Hematopoietic multipotent progenitor cell treated with erythropoietin and hydrocortisone succinate and interleukin-3 and kit ligand, for 4 days (in vitro differentiated cells): ENCODE measurements at regions not wholly inside any gene's neighbourhood (a gene's known extent, or its start where the extent isn't known, plus 50 kb on each side); places are given as distances from the start of the nearest gene placed in this dataset.

ENCODE experiments used
- DNase-seq: peaks from one replicate; pipeline ENCODE4 v3.0.0-alpha.2; 2015

DNA sequence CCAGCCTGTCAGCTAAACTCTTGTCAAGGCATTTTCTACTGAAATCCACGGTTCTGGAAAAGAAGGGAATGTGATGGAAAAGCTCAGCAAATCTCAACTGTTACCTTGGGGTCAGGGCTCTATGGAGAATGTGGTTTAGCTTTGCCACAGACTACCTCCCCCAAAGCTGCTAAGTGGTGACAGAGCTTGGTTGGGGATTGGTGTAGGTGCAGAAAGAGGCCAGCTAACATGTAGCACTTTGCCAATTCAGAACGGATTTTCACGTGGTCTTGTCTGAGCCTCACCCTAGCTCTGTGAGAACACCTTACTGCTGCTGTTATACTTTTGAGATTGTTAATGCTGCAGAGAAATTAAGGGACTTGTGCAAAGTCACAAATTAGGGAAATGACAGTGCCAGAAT, 331.1 kb downstream of the RND3 start:
- DNase-seq = no peak

DNA sequence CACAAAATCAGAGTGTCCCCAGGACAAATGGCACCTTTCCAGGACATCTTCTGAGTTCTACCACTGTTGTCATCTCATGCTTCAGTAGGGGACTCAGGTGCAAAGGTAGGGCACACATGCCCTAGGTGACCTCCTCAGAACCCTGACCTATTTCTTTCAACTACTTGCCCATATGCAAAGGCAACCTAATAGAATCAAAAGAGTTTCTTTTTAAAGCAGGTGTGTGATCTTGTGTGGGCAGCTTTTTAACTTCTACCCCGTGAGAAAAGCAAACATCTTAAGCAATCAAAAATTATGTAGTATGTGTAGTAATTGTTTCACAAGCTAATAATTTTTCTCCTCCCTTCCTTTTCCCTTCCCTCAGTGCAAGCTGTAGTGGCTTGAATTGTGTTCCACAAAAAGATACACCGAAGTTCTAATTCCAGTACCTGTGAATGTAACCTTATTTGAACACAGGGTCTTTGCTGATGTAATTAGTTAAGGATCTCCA, 333.1 kb downstream of the RND3 start:
- no peak for DNase-seq

DNA sequence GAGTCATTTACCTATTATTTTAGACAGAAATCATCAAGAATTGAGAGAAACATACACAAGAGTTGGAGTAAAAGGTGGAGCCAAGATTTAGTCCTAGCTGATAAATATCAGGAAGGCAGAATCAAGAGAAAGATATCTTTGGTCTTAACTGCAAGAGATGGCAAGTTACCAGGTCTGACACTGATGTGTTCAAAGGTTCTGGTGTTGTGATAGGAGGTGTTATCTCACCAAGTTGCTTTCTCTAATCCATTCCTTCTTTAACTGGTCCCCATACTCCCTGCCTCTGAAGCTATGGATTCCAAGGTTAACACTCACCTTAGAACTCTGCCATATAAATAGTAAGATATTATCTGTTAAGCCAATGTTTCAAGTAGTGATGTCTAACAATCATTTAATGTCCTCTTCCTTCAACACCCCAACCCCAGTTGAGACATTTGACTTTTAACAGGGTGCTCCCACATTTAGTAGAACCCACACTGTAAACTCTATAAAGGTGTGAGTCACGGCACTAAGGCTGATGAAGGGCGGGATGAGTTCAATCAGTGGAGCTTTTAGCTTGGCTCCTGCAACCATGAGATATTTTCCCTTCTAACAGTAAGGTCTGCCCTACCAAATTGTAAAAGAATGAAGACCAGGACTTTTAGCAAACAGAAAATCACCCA, 333.7 kb downstream of the RND3 start:
- DNase-seq = no peak

DNA sequence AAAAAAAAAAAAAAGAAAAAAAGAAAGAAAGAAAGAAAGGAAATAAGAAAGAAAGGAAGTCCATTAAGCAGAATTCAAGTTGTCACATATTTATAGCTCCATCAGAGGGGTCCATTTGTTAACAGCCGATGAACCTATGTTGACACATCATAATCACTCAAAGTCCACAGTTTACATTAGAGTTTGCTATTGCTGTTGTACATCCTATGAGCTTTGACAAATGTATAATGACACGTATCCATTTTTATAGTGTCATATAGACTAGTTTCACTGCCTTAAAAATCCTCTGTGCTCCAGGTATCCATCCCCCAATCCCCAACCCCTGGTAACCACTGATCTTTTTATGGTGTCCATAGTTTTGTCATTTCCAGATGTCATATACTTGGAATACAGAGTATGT, 335.2 kb downstream of the RND3 start:
- no peak for DNase-seq

DNA sequence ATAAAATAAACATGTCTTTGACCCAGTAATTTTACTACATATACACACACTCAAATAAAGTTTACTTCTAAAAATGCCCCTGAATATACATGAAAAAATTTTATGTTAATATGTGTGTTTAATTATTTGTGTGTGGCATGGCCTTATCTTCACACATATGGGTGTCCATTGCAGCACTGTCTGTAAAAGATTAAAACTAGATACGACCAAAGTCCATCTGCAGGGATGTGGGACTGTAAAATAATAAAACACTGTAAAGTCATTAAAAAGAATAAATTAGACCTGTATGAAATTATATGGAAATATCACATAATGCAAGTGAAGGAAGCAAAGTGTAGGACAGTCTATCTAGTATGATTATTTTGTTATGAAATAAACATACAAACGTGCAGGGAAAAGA, 337.3 kb downstream of the RND3 start:
- no peak for DNase-seq

DNA sequence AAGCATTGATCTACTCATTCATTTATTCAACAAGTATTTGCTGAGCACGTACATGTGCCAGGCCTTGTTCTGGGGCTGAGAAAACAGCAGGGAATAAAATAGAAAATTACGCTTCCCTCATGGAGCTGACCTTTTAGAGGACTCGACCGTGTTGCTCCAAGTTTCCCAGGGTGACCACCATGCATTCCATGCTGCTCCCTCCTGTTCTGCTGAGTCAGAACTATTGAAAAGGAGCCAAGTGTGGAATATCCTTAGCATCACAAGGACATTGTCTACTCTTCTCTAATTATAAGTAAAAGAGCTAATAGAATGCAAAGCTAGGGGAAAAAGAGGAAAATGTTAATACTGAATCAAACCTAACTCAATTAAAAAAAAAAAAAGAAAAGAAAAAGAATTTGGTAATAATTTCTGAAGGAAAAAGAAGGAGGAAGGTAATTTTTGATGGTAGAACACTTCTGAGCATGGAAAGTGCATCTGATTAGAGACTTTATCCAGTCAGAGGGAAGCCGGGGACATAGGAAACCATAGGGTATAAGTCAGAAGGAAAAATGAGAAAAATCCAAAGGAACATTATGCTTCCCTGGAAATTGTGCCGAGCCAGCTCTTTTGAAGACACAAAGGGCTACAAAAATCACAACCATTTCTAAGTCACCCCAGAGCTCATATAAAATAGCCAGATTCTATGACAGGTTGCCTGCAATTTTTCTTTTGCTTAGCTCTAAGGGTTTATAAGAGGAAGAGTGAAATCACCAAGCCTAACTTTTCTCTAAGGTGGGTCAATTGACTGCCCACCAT, 339.4 kb downstream of the RND3 start:
- no peak for DNase-seq

DNA sequence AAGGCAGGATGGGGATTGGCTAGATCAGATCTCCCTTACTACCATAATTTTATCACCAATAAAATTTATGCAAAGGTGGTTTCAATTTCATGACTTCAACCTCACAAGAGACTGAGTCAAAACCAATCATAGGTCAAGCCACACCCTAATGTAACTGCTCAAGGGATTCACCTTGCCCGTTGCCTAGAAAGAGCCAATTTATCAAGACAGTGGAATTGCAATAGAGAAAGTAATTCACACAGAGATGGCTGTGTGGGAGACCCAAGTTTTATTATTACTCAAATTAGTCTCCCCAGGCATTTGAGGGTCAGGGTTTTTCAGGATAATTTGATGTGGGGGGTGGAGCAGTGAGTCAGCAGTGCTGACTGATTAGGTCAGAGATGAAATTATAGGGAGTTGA, 340.6 kb downstream of the RND3 start:
- DNase-seq = no peak

DNA sequence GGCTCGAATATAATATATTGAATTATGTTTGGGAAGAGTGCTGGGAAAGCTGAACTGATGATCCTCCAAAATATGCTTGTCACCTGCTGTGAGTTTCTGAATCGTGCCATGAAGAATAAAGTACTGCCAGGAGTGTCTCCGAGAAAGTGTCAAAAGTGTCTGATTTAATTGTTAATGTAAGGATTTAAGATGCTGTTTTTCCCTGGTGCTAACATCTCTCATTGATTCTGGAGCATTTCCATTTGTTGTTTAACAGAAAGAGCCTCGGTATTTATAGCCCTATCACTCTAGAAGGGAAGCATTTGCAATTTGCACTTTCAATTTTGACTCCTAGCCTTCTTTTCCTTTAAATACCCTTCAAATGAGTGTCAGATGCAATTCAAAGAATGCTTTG, 342.2 kb downstream of the RND3 start:
- no peak for DNase-seq

DNA sequence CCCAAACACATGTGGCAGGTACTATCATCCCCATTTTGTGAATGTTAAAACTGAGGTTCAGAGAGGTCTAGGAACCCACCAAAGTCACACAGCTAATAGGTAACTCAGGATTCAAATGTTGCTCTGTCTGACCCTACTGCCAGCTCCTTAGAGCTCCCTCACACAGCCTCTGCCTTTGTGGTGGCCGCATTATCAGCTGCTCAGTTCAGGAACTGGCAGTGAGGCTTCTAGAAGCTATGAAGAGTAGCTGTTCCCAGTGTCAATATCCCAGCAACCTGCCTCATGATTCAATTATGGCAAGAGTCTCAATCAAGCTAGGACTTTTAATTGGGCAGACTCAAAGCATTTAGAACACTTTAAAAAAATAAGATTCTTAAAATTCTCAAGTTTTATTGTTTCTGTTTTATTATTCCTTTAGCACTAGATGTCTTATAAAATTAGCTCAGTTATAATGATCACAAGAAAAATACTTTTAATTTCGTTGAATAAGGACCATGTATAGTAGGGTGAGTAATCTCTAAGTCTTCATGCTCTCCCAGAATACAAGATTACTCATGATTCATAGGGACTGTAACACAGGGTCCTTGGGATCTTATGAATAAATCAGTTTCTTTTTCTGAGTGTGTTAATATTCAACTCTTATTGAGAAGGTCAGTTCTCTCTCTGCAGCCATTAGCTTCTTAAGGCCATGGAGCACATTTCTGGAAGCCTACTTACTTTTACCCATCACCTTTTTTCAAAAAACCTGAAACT, 342.7 kb downstream of the RND3 start:
- DNase-seq = no peak

DNA sequence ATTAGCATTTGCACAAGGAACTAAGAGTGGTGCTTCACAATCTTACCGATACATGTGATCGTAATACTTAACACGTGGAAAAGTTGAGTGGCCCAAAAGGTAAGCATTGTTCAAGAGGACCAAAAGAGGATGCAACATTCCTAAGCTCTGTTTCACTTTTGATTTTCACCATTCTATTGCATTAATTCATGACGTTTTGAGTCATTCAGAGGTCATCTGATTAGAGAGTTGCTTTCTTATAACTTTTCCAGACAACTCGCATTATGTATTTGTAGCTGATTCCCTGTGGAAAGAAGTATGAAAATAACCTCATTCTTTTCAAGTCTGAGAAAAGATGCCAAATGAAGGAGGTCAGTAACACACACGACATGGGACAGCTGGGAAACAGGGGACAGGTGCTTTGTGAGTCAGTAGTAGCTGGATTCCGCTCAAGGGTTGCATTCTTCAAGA, 344.4 kb downstream of the RND3 start:
- no peak for DNase-seq

DNA sequence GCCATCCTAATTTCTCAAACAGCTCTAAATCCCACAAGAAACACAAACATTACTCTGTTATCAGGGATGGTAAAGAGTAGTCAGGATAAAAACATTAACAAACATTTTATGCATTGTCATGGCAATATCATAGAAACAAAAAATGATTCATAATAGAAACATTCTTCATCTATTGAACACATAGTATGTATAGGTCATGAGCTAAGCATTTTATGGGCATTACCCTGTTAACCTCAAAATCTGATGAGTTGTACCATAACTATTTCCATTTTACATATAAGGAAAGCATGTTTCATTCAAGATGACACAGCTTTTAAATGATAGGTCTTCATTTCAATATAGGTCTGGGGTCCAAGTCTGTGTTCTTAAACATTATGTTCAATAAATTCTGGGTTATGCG, 344.9 kb downstream of the RND3 start:
- DNase-seq = no peak

DNA sequence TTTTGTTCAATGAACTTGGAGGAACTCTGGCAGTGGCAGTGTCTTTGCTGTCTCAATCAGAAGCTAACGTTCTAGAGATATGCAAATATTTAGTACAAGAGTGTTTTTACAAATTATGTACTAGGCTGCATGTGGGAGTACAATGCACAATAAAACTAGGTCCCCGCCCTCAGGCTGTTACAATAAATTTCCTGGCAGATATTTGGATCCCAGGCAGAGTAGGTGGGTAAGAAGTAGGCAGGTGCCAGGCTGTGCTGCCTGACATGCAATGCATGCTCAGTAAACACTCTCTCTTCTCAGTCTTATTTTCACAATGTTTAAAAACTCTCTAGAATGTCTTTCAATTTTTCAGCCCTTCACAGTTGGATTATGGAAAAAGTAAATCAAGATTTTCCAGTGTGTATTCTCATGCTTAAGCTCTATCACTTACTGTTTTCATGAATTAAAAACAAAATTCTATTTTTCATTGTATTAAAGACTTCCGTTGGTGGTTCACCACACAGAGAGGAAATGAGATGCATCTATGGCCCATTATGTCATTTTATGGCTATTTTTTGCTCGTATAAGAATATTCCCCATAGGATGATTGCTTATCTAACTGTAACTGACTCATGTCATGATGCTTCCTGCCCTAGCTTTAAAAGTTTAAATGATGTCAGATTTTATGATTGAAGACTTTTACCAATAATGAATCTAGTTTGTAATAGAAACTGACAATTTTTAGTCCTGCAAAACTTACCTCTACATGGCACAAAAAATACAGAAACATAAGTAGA, 346.1 kb downstream of the RND3 start:
- no peak for DNase-seq

DNA sequence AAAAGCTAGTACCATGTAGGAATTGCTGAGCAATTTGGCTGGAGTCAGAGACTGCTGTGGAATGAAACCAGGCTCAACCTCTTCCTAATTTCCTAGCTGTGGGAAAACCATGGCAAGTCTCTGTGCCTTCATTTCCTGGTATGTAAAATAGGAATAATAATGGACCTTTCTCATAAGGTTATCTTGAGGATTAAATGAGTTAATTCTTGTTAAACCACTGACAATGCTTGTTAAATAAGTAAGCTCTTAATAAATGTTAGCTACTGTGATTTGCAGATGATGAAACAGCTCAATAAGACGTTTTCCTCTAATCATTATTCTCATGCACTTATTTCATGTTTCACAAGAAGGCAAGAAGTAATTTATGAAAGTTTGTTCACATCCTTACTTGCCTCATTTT, 346.7 kb downstream of the RND3 start:
- no peak for DNase-seq

DNA sequence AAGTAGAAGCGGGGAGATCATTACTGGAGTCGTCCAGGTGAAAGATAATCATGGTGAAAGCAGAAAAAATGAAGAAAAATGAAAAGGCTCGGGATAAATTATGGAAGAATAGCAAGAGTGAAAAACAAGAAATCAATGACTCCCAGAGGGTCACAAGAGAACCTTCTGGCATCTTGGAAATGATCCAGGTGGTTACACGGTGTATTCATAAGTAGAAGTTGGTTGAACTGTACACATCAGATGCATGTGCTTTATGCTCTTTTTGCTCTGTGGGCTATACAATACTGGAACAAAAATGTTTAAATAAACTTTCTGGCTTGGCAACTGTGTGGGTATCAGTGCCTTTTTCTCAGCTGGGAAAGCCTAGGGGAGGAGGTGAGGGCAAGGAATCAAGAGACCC, 348.9 kb downstream of the RND3 start:
- DNase-seq = no peak

DNA sequence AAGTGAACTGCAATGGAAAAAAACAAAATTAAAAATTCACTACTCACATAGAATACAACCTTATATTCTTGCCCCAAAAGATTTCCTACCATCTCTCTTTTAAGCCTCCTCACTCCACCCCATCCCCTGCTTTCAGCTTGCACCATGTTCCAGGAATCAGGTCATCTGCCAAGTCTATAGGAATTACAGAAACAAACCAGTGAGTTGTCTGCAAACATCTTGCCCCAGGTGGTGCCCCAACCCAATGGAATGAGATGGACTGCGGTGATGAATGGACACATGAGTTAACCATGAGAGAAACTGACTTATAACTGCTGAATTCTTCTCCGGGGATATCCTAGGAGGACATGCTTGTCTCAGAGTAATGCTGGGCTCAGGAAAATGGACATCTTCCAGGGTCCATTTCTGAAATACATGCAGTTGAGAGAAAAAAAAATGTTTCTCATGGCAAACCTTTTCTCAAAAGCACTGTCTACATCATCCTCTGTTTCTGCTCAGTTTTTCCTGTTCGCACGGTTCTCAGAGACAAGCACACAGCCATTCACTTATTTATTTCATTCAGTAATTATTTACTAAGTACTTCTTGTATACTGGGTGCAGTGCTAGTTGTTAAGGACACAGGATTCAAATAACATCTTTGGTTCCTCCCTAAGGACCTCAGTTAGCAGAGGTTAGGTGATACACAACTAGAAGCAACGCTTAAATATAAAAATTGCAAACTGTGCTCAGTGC, 350.0 kb downstream of the RND3 start:
- no peak for DNase-seq

DNA sequence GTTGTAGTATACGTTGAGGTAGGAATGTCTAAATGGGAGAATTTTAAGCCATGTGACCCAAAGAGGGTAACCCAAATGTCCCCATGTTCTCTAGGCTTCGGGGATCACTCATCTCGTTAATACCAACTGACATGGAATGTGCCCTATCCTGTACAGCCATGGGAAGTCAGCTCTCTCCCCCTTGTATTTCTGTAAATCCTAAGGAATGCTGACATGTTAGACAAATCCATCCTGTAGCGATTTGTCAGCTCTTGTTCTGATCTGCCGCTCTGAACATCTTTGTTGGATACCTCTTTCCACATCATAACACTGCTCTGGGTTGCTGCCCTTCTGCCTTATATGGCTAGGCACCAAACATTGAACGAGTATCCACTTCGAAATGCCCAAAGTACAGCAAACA, 350.6 kb downstream of the RND3 start:
- no peak for DNase-seq

DNA sequence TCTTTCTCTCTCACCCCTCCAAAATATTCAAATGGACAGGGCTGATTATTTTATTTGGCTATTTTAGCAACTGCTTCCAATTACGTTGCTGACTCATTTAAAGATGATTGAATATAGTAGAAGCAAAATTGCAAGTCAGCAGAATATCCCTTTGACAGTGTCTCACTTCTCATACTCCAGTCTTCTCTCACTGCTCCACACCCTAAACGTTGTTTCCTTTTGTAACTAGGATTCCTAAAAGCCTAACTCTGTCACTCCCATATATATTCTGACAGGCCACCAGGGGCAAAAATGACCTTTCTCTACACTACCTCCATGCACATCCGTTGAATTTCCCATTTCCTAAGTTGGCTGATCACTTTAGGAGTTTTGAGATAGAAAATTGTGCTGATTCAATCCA, 351.1 kb downstream of the RND3 start:
- no peak for DNase-seq

DNA sequence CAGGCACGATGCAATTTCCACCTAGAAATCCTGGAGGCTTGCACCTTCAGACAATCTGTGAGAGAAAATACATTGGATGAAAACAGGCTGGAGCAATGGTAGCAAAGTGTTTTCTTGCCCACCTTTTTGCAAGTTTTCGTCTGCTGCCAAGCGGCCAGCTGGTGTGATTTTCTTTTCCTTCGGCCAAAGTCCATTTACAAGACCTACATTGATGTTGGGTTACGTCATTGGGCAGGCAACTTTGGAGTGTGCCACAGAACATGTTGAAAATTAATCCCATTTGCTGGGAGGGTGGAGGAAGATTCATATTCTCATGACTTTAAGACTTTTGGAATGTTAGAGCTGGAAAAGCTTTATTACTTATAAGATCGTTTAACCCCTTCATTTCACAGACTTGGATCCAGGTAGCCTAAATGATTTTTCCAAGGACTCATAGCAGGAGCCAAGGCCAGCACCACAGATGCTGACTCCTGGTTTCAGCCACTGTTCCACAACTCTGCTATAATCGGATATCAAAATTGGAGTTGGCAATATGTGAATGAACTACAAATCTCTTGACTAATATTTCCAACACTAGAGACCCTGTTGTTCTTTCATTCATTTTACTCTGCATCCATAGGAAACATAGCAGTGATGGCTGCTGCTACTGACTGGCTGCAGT, 352.1 kb downstream of the RND3 start:
- no peak for DNase-seq

DNA sequence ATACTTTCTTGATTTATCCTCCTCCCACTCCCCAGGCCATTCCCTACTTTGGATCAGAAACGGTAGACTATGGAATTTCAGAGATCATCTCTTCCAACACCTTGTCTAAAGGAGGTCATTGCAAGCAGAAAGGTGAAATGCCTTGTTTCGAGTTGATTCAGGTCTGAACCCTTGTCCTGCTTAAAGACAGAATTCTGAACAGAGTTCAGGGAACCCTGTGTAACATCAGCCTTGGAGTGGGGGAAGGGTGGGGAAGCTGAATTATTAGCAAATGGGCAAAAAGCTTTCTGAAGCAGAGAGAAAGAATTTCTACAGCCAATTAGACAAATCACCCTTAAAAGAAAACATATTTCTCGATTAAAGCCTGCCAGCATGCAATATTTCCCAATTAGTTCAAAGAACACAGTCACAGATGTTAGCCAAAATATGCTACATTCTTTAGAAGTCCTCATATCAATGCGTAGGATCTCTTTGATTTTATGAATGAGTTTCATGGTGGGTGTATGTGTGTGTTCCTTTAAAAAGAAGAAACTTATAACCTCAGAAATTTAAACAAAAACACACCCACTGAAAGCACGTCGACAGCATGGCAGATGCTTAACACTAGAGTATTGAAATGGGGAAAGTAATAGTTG, 353.1 kb downstream of the RND3 start:
- no peak for DNase-seq

DNA sequence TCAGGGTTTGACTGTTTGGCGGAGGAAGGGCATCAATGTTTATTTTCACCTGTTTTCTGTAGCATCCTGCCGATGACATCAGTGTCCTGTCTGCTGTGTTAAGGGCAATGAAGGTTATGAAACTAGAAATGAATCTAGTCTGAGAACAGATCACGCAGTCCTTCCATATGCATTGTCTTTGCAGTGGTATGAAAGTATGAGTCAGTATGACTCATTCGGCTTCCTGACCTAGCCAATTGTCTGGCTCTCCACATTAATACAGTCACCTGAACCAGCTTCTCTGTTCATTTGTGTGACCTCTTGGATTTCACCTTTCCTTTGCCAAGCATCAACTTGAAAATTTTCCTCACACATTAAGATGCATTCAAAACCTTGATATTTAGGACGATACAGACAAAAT, 353.8 kb downstream of the RND3 start:
- DNase-seq = no peak

DNA sequence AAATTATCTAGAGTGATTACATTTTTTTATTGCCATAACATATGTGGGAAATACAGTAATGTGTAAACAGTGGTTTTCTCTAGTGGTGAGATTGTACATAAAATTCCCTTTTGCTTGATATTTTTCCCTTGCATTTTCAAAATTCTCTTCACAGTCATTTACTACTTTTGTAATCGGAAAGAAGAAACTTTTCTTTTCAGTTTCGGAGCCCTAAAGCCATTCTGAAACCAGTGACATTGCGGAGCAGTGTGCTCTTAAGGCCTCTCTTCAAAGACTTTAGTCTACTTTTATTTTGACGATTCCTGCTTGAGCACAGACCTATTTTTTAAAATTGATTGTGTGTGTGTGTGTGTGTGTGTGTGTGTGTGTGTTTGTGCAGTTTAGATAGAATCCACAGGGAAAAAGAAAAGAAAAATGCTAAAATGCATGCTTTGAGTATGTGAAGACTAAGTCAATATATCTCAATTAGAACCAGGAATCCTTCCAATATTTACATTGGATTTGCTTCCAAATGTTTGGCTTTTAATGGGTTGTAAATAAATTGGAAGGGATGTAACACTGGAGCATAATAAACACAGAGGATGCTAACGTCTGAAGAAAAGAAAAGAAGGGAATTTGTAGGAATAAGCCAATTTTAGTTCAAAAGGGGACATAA, 357.4 kb downstream of the RND3 start:
- DNase-seq = no peak
